ENCODE measurements at regions not wholly inside any gene's neighbourhood (a gene's known extent, or its start where the extent isn't known, plus 50 kb on each side); places are given as distances from the start of the nearest gene placed in this dataset.

DNA sequence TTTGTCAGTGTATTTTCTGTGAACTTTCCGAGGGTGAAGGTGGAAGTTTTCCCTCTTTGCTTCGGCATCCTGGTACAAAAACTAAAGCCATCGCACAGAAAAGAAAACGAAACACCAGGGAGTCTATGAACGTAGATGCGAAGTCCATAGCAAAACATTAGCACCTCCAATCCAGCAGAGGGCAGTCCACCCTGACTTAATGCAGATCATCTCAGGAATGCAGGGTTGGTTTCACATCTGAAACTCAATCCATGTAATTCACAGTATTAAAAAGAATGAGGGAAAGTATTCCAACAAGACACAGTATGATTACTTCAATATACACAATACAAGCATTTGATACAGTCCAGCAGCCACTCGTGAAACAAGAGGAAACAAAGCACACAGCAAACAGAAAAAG, 70.8 kb downstream of the RTP5 start:
- Histone ChIP-seq H3K9ac (replicated peaks in 1 of 4; ENCODE audit: extremely low read depth in 1 of 4, low read depth in 3 of 4, low read length in 3 of 4) (no peak overlapping the region), H4K91ac (replicated peaks; ENCODE audit: insufficient read length, low read length) (no peak overlapping the region), H2AFZ (ENCODE audit: low read length) (no peak overlapping the region), H2BK5ac (ENCODE audit: low read depth, low read length) (no peak overlapping the region), H4K5ac (ENCODE audit: insufficient read length, low read depth, low read length) (no peak overlapping the region), H3K4me2 (ENCODE audit: insufficient read depth in 1 of 2, low read depth in 2 of 2, low read length in 2 of 2) (no peak overlapping the region), H3K36me3 (ENCODE audit: control insufficient read depth in 2 of 4, insufficient read depth in 4 of 4, low read length in 3 of 4) (no peaks in the 10 kb centered on the region), H2BK20ac (ENCODE audit: low read length) (no peak overlapping the region), H4K20me1 (replicated peaks in 1 of 2; ENCODE audit: control insufficient read depth in 1 of 2, insufficient read depth in 2 of 2, low read length in 2 of 2) (peaks cover 2% of the 10 kb centered on the region in 2 experiments), H3K27me3 (replicated peaks in 1 of 4; ENCODE audit: control insufficient read depth in 3 of 4, extremely low read depth in 1 of 4, insufficient read depth in 3 of 4, low read length in 3 of 4) (no peaks in the 10 kb centered on the region), H3K27ac (ENCODE audit: low read depth, low read length) (no peak overlapping the region), H3K79me2 (ENCODE audit: control insufficient read depth in 1 of 2, insufficient read depth in 2 of 2, low read length in 2 of 2) (no peaks in the 10 kb centered on the region), H3K79me1 (ENCODE audit: low read depth, low read length) (no peaks in the 10 kb centered on the region), H3K4me1 (replicated peaks in 1 of 4; ENCODE audit: control insufficient read depth in 3 of 4, insufficient read depth in 4 of 4, low read length in 3 of 4) (peaks cover 0 to 6% (median 4%) of the 10 kb centered on the region in 4 experiments; a peak in 3 of 7 replicates), H3K56ac (replicated peaks; ENCODE audit: insufficient read length, low read depth, low read length) (no peak overlapping the region), H2BK120ac (replicated peaks; ENCODE audit: low read depth, low read length) (no peak overlapping the region), H4K8ac (ENCODE audit: extremely low read depth, insufficient read depth, low read length) (no peak overlapping the region), H2BK12ac (ENCODE audit: low read depth, low read length) (no peak overlapping the region), H2BK15ac (ENCODE audit: low read length) (no peak overlapping the region), H3K18ac (ENCODE audit: extremely low read depth, low read length) (no peak overlapping the region), H3K14ac (ENCODE audit: insufficient read length) (no peak overlapping the region), H2AK5ac (ENCODE audit: low read depth, low read length) (no peak overlapping the region), H3K4ac (replicated peaks; ENCODE audit: insufficient read length, low read depth, low read length) (no peak overlapping the region), H3K23me2 (ENCODE audit: low read depth, low read length) (0 out of 2 replicates have a peak, but pooled peaks cover 1% of the 10 kb centered on the region), H3K9me3 (ENCODE audit: insufficient read depth in 2 of 2, low read depth in 1 of 2, low read length in 1 of 2) (peaks cover 12 to 25% of the 10 kb centered on the region in 2 experiments), H3K4me3 (ENCODE audit: extremely low read depth in 1 of 4, insufficient read depth in 2 of 4, low read depth in 3 of 4, low read length in 4 of 4) (no peak overlapping the region), H3K23ac (ENCODE audit: insufficient read length) (no peak overlapping the region)
- peak; percentile 42 to 58; a peak in 3 of 4 replicates for TF ChIP-seq RAD21 (IDR thresholded peaks at IDR 0.05 in 1 of 2, conservative IDR thresholded peaks at IDR 0.05 in 1 of 2; ENCODE audit: low read depth in 2 of 2, low read length in 2 of 2)
- TF ChIP-seq TEAD4 (IDR thresholded peaks at IDR 0.05; ENCODE audit: low read depth, low read length), result peak; percentile 51; the same call in 1 of the 2 replicates
- no peak for TF ChIP-seq KDM4A (IDR thresholded peaks at IDR 0.05; ENCODE audit: low read depth, low read length, severe bottlenecking)
- TF ChIP-seq, protein P1, sequence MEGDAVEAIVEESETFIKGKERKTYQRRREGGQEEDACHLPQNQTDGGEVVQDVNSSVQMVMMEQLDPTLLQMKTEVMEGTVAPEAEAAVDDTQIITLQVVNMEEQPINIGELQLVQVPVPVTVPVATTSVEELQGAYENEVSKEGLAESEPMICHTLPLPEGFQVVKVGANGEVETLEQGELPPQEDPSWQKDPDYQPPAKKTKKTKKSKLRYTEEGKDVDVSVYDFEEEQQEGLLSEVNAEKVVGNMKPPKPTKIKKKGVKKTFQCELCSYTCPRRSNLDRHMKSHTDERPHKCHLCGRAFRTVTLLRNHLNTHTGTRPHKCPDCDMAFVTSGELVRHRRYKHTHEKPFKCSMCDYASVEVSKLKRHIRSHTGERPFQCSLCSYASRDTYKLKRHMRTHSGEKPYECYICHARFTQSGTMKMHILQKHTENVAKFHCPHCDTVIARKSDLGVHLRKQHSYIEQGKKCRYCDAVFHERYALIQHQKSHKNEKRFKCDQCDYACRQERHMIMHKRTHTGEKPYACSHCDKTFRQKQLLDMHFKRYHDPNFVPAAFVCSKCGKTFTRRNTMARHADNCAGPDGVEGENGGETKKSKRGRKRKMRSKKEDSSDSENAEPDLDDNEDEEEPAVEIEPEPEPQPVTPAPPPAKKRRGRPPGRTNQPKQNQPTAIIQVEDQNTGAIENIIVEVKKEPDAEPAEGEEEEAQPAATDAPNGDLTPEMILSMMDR (IDR thresholded peaks at IDR 0.05; ENCODE audit: control extremely low read depth in 1 of 3, insufficient read depth in 1 of 3, low read depth in 1 of 3, low read length in 3 of 3), result peak in 2 of 3 experiments; percentile 33 to 70; a peak in 3 of 4 replicates
- TF ChIP-seq KDM5A (IDR thresholded peaks at IDR 0.05; ENCODE audit: low read length), result no peak
- DNase-seq (ENCODE audit: low read depth in 1 of 2, low spot score in 2 of 2) (no peak), FAIRE-seq (peak; percentile 84)
- WGBS, 2 experiments (ENCODE audit: extremely low coverage in 1 of 2, insufficient coverage in 1 of 2, insufficient read length in 1 of 2, insufficient replicate concordance in 2 of 2, low coverage in 1 of 2, low lambda C conversion rate in 2 of 2, missing lambda C conversion rate in 1 of 2), result 88% methylated on average over 7 of the region's 7 CpGs; no CpG with 5 or more reads in 1 of the 2 experiments
- CTCF ChIA-PET (ENCODE audit: partially characterized antibody), result interaction anchor here (0.9 kb wide), 1 partner anchor 16 kb away, joined by 3 read pairs; no protein-coding TSS in a partner anchor
- POLR2A ChIA-PET (ENCODE audit: partially characterized antibody), result interaction anchor here (0.6 kb wide), 1 partner anchor 243 kb away, joined by 3 read pairs; no protein-coding TSS in a partner anchor

All from H1 (cell line).